Stimulated activated CD4-positive, alpha-beta T cell treated with anti-CD3 and anti-CD28 coated beads, Interleukin-1b, Interleukin-23, amount 100 ng/mL, for 48 hours (primary cell): ENCODE measurements at regions not wholly inside any gene's neighbourhood (a gene's known extent, or its start where the extent isn't known, plus 50 kb on each side); places are given as distances from the start of the nearest gene placed in this dataset.
"Not testable (repeated sequence)": the region's sequence is repeated elsewhere in the genome, so short reads cannot be mapped to it uniquely, and the experiment has no call there.

Experiments
- DNase-seq: peaks from one replicate; pipeline ENCODE4 v3.0.0-alpha.2; 2020

DNA sequence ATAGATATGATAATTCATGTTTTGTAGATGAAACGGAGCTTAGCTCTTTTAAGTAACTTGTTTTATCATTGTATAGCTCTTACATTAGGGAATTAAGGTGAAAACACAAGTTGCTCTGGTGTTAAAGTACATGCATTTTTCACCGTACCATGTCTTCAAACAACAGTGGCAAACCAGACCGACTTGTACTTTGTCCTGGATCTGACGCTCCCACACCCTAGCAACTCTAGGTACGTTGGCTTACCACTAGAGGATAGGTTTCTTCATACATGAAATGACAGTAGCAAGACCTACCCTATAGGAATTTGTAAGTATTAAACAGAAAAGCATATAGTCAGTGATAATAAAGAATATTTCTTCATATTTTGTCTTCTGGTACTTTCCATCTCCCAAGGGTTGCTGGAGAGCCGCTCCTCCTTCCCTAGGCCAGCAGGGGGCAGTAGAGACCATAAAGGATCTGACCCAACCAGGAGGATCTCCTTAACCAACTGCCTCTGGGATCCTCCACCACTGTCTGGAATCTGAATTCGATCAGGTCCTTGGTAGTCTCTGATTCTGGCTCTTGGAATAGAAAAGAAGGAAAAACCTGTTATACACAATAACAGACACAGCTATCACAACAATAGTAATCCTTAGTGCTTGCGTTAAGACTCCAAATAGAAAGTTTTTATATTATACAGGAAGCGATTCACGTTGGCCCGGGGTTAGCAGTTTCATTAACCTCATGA lies 136.7 kb downstream of the CAVIN4 start:
- DNase-seq = peak; percentile 42

DNA sequence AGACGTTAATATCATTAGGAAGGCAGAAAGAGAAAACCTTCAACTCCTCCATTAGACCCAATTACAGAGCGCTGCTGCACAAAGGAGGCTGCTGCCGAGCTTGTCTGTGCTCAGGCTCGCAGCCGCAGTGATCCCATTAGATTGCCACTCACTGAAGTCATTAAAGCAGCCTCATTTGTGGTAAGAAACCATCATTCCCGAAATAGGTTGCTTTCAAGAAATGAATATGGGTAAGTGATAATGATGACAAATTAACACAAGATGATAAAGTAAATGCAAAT lies 137.2 kb downstream of the CAVIN4 start:
- DNase-seq = no peak

DNA sequence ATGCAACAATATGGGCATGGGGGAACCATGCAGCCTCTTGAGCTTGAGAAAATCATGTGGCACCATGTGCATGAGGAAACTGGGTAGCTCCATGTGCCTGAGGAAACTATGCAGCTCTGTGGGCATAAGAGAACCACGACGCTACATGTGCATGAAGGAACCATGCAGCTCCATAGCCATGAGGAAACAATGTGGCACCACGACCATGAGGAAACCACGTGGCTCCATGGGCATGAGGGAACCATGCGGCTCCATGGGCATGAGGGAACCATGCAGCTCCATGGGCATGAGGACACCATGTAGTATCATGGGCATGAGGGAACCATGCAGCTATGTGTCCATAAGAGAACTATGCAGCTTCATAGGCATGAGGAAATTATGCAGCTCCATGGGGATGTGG lies 140.8 kb downstream of the CAVIN4 start:
- DNase-seq = no peak

DNA sequence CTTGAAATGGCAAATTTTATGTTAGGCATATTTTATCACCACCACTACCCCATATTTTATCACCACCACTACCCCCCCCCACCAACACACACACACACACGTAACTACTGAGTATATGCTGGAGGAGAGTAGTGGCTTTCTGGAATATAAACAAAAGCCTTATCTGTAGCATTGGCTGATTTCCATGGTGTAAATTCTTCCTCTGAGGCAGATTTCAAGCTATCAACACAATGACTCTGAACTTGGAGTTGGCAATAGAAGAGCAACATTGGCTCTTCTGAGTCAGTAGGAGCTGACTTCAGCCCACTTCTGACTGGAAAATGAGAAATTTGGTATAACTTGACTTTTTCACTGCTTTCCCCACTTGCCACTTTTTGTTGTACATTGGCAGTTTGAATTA lies 143.0 kb downstream of the CAVIN4 start:
- DNase-seq = no peak

DNA sequence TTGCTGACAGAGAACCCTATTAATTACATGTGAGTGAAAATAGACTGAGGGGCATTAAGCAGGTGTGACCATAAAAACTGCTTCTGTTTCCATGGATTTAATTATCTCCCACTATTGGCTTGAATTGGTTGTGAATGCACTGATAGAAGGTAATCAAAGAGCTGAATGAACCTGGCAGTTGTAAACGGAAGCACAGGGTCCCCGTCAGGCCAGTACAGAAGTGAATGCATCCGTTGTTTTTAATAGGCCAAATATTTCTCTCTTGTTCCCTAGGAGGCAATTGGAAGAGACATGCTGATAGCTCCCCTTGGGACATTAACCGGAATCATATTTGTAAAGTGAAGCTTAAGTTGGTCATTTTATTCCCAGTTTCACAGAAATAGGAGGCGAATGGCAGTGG lies 147.0 kb downstream of the CAVIN4 start:
- no peak for DNase-seq

DNA sequence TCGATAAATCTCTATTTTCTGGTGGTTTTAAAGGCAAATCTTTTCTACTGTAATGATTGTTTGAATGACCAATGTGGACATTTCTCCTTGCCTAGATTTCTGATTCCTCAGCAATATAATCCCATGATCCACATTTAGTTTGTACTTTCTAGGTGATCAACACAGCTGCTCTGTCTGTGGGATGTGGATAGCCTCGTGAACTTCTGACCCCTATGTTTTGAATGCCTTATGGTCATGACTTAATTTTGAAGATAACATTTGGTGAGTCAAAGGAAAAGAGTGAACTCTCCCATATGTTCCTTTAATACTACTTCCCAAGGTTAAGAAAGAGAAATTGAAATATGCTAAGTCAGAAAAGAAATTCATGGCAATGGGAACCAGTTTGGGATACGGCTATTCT lies 147.5 kb downstream of the CAVIN4 start:
- DNase-seq = no peak

DNA sequence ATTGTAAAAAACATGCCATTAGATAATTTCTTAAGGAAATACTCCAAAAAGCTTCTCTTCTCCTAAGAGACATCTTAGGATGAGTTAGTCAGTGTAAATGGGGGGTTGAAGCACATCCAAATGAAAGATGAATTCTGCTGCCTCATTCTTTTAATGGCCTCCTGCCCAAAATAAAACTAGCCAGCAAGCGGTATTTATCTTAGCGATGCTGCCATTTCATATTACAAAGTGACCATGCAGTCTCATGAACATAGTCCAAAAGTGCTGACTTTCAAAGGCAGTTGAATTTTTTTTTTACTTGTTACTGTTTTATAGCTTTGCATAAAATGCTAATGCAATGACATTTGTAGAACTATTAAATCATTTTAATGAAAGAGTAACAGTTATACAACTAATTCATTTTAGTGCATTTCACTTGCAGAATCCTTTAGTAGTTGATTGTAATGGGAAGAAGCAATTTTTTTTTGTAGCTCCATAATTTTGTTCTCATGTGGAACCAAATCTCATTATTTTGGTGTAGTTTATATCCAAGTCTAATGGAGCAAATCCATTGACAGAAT lies 151.5 kb downstream of the CAVIN4 start:
- DNase-seq = no peak

DNA sequence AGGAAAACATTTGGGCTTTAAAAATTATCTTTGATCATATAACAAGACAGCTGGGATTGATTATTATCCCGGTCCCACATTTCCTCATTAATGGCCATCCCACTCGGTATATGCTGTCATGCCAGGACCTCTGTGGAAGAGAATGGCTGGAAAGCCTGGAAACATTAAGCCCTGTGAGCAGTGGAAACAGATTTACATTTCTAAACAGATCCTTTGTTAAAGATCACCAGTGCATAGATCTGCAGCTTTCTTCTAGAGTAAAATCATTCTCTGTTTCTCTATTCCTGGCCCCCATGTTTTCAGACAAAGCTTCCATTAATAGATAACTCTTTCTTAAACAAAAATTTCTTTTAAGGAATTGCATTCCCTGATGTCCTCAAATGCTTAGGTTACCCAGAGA lies 152.2 kb downstream of the CAVIN4 start:
- DNase-seq = no peak

DNA sequence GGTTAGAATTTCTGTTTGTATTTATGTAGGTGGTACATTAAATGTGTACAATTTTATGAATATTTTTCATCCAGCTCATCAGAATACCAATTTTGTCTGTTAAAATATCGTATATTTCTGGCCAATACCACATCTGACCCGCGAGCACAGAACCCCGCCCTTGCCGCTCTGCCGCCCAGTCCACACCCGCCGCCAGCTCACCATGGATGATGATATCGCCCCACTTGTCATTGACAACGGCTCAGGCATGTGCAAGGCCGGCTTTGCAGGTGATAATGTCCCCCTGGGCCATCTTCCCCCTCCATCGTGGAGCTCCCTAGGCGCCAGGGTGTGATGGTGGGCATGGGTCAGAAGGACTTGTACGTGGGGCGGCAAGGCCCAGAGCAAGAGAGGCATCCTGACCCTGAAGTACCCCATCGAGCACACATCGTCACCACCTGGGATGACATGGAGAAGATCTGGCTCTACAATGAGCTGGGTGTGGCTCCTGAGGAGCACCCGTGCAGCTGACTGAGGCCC lies 153.2 kb downstream of the CAVIN4 start:
- DNase-seq = no peak

DNA sequence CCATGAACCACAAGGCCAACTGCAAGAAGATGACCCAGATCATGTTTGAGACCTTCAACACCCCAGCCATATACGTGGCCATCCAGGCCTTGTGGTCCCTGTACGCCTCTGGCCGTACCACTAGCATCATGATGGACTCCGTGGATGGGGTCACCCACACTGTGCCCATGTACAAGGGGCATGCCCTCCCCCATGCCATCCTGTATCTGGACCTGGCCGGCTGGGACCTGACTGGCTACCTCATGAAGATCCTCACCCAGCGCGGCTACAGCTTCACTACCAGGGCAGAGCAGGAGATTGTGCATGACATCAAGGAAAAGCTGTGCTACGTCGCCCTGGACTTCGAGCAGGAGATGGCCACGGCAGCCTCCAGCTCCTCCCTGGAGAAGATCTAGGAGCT lies 153.7 kb downstream of the CAVIN4 start:
- DNase-seq = no peak

DNA sequence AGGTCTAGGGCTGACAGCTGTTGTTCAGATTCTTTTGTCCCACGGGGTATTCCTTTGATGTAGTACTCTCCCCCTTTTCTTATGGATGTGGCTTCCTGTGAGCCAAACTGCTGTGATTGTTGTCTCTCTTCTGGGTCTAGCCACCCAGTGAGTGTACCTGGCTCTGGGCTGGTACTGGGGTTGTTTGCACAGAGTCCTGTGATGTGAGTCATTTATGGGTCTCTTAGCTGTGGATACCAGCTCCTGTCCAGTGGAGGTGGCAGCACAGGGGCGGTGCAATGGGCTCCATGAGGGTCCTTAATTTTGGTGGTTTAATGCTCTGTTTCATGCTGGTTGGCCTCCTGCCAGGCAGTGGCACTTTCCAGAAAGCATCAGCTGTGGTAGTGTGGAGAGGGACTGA lies 161.3 kb downstream of the CAVIN4 start:
- no peak for DNase-seq

DNA sequence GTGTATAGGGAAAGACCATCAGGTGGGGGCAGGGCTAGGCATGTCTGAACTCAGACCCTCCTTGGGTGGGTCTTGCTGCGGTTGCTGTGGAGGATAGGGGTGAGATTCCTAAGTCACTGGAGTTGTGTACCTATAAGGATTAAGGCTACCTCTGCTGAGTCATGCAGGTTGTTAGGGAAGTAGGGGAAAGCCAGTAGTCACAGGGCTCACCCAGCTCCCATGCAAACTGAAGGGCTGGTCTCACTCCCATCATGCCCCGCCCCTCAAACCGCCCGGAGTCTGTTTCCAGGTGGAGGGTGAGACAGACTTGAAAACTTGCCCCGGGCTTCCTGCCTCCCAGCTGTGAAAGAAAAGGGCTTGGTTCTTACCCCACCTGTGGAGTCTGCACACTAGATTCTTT lies 161.8 kb downstream of the CAVIN4 start:
- DNase-seq = no peak

DNA sequence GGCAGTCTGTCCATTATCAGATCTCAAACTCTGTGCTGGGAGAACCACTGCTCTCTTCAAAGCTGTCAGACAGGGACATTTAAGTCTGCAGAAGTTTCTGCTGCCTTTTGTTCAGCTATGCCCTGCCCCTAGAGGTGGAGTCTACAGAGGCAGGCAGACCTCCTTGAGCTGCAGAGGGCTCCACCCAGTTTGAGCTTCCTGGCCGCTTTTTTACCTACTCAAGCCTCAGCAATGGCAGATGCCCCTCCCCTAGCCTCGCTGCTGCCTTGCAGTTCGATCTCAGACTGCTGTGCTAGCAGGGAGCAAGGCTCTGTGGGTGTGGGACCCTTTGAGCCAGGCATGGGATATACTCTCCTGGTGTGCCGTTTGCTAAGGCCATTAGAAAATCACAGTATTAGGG lies 171.1 kb downstream of the CAVIN4 start:
- not testable (repeated sequence) for DNase-seq

DNA sequence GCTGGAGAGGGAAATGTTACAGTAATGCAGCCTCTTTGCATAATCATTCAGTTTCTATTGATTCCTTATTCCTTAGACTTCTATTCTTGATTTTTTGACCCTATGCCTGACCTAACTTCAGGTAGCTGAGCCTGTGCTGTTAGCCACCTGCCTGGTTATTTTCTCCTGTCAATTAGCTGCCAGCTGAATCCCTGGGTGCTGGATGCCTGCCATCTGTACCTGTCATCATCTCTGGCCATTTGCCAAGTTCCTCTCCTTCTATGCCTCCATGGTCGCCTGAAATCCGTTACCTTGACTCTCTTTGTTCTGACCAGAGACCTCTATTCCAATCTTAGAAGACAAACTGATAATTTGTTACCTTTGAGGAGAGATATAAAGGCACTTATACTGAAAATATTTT lies 178.3 kb downstream of the CAVIN4 start:
- no peak for DNase-seq

DNA sequence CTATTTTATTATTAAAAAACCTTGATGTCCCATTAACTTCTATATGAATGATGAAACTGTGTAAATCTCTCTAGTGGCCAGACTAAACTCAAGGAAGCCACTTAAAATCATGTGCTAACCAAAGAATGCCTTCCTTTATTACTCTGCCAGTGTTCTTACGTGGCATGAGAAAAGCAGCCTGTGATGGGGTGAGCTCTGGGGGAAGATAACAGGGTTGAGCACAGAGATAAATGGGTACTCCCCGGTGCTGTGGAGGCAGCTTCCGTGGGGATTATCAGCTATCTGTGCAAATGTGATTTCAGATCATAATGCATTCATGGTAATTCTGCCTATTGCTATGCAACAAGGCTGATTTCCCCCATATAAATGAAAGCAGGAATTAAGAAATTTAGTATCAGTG lies 181.3 kb downstream of the CAVIN4 start:
- DNase-seq = no peak

DNA sequence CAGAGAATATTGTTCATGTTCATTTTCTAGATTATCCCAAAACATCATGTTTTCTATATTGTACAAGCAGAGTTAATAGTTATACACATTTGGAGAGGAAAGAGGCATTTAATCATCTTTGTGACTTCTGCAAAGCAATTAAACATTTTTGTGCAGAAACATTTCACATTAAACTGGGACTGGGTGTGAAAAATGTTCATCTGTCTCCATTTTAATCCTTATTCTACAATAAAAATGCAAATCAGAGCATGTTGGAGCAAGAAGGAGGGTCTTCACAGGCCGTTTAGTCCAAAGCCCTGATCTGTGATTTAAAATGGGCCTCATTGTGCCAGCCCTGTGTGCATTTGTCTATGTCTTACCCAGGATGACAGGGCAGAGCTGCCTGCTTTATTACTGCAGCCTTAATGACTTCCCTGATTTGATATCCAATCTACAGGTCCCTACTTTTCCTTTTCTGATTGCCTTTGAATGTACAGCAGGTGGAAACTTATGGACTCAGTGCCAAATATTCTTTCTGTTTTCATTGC lies 183.5 kb downstream of the CAVIN4 start:
- no peak for DNase-seq

DNA sequence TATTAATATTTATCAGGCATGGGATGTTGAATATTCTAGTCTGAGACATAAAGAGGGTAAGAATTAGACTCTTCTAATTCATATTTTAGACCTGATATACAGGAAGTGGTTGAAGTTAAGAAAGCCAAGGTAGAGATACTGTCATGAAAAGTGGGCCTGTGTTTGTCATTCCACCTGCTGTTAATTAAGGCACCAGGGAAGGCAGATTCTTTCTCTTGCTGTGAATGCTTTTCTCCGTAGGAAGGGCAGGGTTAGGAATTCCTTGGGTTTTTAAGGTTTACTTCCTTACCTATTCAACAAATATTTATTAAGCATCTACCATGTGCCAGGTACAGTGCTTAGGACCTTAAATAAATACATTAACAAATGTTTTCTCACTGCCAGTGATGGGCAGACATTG lies 196.4 kb downstream of the CAVIN4 start:
- no peak for DNase-seq

DNA sequence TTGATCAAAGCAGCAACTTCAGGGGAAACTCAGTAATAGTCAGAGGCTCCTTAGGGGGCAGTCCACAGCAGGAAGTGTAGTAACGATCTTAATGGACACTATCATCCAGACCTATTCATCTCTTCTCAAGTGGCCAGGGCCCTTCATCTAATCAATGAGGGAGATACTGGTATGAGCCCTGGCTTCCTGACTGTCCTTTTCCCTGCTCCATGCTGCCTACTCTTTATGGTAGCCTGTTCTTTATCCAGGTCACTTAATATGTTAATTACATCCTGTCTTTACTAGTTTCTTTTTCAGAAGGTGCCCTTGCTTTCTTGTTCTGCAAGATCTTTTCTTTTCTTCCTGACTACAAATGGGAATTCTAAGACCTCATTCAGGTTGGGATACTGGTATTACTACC lies 197.1 kb downstream of the CAVIN4 start:
- DNase-seq = no peak

DNA sequence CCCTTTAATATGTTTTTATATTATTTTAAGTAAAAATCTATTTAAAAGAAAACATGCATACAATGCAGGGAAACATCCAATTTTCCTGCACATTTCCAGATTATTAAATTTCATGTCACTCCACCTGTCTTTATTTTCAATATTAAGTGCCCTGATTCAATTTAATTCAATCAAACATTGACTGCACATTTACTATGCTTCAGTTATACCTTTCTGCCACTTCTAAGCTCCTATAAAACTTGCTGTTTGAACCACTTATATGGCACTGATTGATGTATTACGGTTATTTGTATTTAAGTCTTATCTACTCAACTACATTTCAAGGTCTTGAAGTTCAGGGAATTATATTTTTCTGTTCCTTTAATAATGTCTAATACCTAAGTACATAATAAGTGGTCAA lies 198.0 kb downstream of the CAVIN4 start:
- DNase-seq = no peak

DNA sequence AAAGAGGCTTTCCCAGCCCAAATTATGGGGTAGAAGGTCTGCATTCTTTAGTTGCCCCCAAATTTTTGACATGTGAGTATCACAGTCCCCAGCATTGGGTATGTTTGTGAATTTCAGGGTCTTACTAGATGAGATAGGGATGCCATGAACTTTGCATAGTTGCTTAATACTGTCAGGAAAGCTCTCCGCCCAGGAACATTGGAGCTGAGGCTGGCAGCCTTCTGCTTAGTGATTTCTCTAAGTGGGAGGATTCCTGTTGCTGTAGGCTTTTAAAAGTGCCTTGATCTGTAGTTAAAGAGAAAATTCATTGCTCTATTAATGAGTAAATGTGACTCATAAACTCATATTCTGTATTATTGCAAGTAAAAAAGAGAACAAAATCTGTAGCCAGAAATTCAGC lies 206.9 kb downstream of the CAVIN4 start:
- DNase-seq = no peak

DNA sequence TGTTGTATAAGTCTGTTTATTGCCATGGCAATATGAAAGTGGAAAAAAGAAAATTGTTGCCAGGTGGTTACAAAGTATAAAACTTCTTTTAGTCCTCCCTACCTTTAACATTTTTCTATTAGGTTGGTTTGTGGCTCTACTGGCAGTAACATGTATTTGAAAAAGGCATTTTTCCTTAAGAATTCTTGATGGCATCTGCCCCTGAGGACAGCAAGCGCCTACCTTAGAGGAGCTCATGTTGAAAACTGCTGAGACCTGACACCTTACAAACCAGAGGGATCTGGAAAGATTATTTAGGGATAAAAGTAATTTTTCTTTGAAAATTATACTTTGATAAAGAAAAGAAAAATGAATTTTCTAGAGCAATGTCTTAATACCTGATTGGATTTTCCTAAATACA lies 208.1 kb downstream of the CAVIN4 start:
- DNase-seq = no peak

DNA sequence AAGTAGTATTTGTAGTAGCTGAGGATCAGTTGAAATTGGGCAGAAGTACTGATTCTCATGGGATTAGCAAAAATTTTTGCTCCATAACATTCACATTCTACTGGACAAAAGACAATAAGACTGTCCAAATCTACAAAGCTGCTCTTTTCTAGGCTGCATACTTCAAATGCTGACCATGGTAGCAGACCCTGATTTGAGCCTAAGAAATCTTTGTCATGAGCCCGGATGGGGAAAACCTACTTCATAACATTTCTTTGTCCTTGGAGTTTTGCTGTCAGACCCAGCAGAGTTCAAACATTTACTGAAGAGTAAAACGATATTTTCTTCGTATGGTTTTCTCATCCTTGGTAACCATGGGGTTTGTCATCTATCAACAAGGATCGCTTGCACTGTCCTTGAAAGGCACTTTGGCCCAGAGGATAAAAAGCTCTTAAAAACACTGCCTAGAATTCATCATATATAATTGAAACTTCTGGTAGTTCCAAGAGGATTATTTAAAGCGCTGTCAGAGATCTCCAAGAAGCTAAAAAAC lies 216.9 kb downstream of the CAVIN4 start:
- DNase-seq = no peak

DNA sequence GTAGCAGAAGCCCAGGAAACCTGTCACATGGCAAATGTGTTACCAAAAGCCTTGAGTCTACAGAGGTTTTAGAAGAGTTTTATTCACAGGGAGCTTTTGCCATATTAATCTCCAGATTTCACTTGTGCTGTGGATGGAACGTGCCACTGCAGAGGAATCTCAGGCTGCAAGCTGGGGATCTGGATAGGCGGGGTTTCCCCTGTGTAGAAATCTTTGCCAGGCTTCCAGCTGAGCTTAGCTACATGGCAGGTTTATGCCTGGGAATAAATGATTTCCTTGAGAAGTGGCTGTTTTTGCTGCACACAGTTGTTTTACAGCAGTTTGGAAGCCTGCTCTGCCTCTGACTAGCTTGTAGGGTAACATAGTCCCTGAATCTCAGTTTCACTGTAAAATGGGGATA lies 224.6 kb upstream of the PLPPR1 start:
- DNase-seq = no peak

DNA sequence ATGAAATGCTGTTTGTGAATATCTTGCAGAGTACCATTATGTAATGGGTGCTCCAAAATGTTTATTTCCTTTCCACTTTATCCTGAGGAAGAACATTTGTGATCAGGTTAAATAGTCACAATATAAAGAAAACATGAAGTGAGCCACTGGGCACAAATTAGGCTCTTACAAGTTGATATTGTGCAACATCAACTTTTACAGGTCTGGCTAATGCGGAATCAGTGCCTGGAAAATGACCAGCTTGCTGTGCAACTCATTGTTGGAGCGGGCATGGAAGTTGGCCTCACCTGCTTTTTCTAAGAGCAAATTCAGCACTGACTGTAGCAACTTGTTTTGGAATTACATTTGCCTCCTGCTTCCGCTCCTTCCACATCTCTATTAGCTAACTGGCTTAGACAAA lies 216.9 kb upstream of the PLPPR1 start:
- DNase-seq = no peak

DNA sequence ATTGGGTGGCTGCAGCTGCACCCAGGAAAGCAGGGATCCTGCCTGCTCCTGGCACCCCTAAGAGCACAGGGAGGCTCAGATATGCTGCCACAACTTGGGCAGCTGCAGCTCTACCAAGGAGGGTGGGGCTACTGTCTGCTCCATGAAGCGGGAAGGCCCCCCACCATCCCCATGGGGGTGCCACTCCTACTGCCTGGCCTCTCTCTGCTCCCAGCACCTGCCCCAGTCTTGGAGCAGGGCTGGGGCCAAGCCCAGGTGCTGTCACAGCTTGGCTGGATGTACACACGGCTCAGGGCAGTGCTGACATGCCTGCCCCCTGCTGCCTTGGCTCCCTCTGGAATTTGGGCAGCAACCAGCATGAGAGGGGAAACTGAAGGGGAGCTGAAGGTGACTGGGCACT lies 214.7 kb upstream of the PLPPR1 start:
- no peak for DNase-seq
